ENCODE measurements at regions not wholly inside any gene's neighbourhood (a gene's known extent, or its start where the extent isn't known, plus 50 kb on each side); places are given as distances from the start of the nearest gene placed in this dataset.

GRCh38 chr14:95421741-95422140, 94.7 kb downstream of the SYNE3 start:
- ATAC-seq = no peak
- Histone ChIP-seq H3K27ac (no peak overlapping the region), H3K4me3 (no peak overlapping the region), H3K36me3 (peaks cover 0 to 58% of the 10 kb centered on the region in 2 donors), H3K4me1 (no peaks in the 10 kb centered on the region), H3K27me3 (no peaks in the 10 kb centered on the region), H3K9me3 (no peaks in the 10 kb centered on the region)
- intact Hi-C loops (cut with DNase I) = no loop called here
- no peak for DNase-seq
- no peak for TF ChIP-seq CTCF (IDR thresholded peaks at IDR 0.05)

- Histone ChIP-seq H3K27me3 (no peaks in the 10 kb centered on the region), H3K27ac (no peak overlapping the region), H3K9me3 (no peaks in the 10 kb centered on the region), H3K36me3 (peaks cover 0 to 71% of the 10 kb centered on the region in 2 donors), H3K4me1 (no peaks in the 10 kb centered on the region), H3K4me3 (no peak overlapping the region)
- TF ChIP-seq CTCF (IDR thresholded peaks at IDR 0.05) = no peak
- intact Hi-C loops (cut with DNase I) = no loop called here
- ATAC-seq = no peak
- DNase-seq = no peak
These were observed 96.4 kb downstream of the SYNE3 start for GRCh38 chr14:95420060-95420459.

- Histone ChIP-seq H3K36me3 (peaks cover 0 to 74% of the 10 kb centered on the region in 2 donors), H3K27ac (no peak overlapping the region), H3K4me3 (no peak overlapping the region), H3K9me3 (no peaks in the 10 kb centered on the region), H3K27me3 (no peaks in the 10 kb centered on the region), H3K4me1 (no peaks in the 10 kb centered on the region)
- intact Hi-C loops (cut with DNase I) = no loop called here
- DNase-seq (no peak), ATAC-seq (no peak)
- TF ChIP-seq CTCF (IDR thresholded peaks at IDR 0.05) = no peak
These were observed 96.9 kb downstream of the SYNE3 start for GRCh38 chr14:95419569-95419968.

- DNase-seq (no peak), ATAC-seq (no peak)
- H3K9me3 ChIP-seq = no peaks in the 10 kb centered on the region
- no peak overlapping the region for H3K27ac ChIP-seq
- no peaks in the 10 kb centered on the region for H3K4me1 ChIP-seq
- intact Hi-C loops (cut with DNase I) = no loop called here
- no peak overlapping the region for H3K4me3 ChIP-seq
- H3K36me3 ChIP-seq = peaks cover 0 to 73% of the 10 kb centered on the region in 2 donors
- TF ChIP-seq CTCF (IDR thresholded peaks at IDR 0.05) = no peak
- no peaks in the 10 kb centered on the region for H3K27me3 ChIP-seq
These were observed 97.6 kb downstream of the SYNE3 start for GRCh38 chr14:95418858-95419257.

GRCh38 chr14:95417492-95417891, 97.8 kb upstream of the CLMN start:
- no peak for ATAC-seq
- no peak overlapping the region for H3K4me3 ChIP-seq
- intact Hi-C loops (cut with DNase I) = no loop called here
- H3K27ac ChIP-seq = no peak overlapping the region
- no peaks in the 10 kb centered on the region for H3K27me3 ChIP-seq
- peaks cover 0 to 78% of the 10 kb centered on the region in 2 donors for H3K36me3 ChIP-seq
- no peak for TF ChIP-seq CTCF (IDR thresholded peaks at IDR 0.05)
- no peak for DNase-seq
- H3K9me3 ChIP-seq = no peaks in the 10 kb centered on the region
- no peaks in the 10 kb centered on the region for H3K4me1 ChIP-seq
